Activated naive CD4-positive, alpha-beta T cell treated with anti-CD3 and anti-CD28 coated beads, Interleukin-2, amount 10 ng/mL, durations not matched to agents 7 days and 5 days (primary cell): ENCODE measurements at regions not wholly inside any gene's neighbourhood (a gene's known extent, or its start where the extent isn't known, plus 50 kb on each side); places are given as distances from the start of the nearest gene placed in this dataset.

Experiments used
- CTCF ChIA-PET: fragments of 350-600 bp; sonication (Branson Sonifier 250); formaldehyde crosslinking; loops from one replicate; lab custom pipeline; 2021; ENCODE audit warnings: antibody characterized with exemption; lab: Charles Lee
- DNase-seq: peaks from one replicate; pipeline ENCODE4 v3.0.0-alpha.2; 2020
- H3K27ac Mint-ChIP-seq: one replicate; pipeline ENCODE4 v1.8.0; 2021; ENCODE audit warnings: mild to moderate bottlenecking, moderate library complexity, mixed read lengths
- H3K27me3 Mint-ChIP-seq: one replicate; pipeline ENCODE4 v1.8.0; 2021; ENCODE audit warnings: mild to moderate bottlenecking, mixed read lengths
- H3K36me3 Mint-ChIP-seq: one replicate; pipeline ENCODE4 v1.8.0; 2021; ENCODE audit warnings: mixed read lengths
- H3K4me1 Mint-ChIP-seq: one replicate; pipeline ENCODE4 v1.8.0; 2021; ENCODE audit warnings: mixed read lengths
- H3K4me3 Mint-ChIP-seq: one replicate; pipeline ENCODE4 v1.8.0; 2021; ENCODE audit warnings: mild to moderate bottlenecking, moderate library complexity, mixed read lengths
- H3K9me3 Mint-ChIP-seq: one replicate; pipeline ENCODE4 v1.8.0; 2021; ENCODE audit warnings: mixed read lengths

DNA sequence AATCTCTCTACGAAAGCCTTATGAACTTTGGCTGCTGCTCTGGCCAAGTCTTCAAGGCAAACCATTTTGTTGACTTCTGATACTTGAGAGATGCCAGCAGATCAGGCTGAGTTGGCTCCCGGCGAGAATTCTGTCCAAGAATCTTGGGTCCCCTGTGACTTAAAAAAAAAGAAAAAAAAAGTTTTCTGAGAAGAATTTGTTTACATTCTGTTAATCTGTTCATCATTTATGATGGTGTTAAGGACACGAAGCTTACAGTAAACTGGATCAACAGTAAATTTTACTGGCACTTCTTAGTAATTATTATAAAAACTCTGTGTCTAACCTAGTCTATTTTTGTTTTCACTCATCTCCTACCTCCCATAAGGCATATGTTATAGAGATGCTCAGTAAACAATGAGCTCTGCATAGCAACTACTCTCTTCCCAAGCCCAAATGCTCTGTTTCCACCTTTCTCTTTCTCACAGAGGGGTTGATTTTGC, 320.9 kb upstream of the RASGRP1 start:
- Mint-ChIP-seq H3K27ac (no peak overlapping the region), H3K9me3 (no peaks in the 10 kb centered on the region), H3K4me3 (no peak overlapping the region), H3K4me1 (peaks cover 4% of the 10 kb centered on the region), H3K27me3 (peaks cover 6% of the 10 kb centered on the region), H3K36me3 (no peaks in the 10 kb centered on the region)
- no peak for DNase-seq
- CTCF ChIA-PET, result interaction anchor here (0.7 kb wide), 1 partner anchor 154 kb away, joined by 3 read pairs; no protein-coding TSS in a partner anchor

DNA sequence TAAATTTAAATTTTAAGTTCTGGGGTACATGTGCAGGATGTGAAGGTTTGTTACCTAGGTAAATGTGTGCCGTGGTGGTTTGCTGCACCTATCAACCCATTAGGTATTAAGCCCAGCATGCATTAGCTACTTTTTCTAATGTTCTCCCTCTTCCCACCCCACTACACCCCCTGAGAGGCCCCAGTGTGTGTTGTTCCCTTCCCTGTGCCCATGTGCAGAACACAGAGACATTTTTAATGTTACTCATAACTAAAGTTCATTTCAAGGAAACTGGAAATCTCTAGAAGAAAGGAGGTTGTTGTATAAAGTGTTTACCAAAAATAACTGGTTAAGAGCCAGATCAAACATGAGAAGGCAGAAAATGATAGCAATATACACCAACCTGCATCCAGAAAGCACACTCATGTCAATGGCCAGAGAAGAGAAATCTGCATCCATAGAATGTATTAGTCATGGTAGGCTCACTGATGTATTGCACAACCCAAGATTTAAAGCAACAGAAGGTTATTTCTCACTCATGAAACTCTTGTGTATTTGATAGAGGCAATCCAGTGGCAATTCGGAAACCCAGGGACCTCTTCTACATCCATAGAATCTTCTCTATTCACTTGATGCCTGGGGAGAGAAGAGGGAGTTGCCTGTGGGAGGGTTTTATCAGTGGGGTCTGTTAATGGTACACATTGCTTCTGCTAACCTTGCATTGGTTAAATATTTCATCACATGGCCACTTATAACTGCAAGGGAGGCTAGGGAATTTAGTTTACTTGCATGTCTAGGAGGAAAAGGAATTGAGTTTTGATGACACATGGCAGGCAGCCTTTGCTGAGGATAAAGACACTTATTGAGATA, 321.9 kb upstream of the RASGRP1 start:
- peaks cover 6% of the 10 kb centered on the region for H3K27me3 Mint-ChIP-seq
- CTCF ChIA-PET, result no interaction called here
- no peak overlapping the region for H3K27ac Mint-ChIP-seq

DNA sequence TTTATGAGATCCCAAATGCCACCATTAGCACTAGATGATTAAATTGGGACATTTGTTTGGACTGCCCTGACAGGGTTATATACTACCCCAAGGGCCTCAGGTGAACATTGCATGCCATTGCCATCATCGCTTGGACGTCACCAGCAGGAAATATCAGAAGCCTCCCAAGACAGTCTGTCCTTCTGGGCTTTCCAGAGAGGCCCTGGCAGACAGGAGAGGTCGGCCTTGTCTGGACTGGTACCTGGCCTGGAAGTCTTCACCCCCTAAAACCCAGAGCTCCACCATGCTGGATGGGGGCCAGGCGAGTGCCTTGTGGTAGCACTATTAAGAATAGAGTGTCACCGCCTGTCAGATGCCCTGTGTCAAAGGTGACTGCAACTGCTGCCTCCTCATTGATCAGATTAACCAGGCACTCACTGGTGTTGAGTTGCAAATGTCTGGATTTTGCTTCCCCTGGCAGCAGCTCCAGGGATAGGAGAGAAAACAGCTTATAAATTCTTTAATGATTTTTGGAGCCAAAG, 324.1 kb upstream of the RASGRP1 start:
- CTCF ChIA-PET, result no interaction called here
- H3K36me3 Mint-ChIP-seq, result no peaks in the 10 kb centered on the region
- no peaks in the 10 kb centered on the region for H3K9me3 Mint-ChIP-seq
- no peak overlapping the region for H3K4me3 Mint-ChIP-seq
- H3K27me3 Mint-ChIP-seq, result no peaks in the 10 kb centered on the region
- no peak overlapping the region for H3K27ac Mint-ChIP-seq
- DNase-seq, result no peak
- peaks cover 4% of the 10 kb centered on the region for H3K4me1 Mint-ChIP-seq

More for the DNA sequence above, 321.9 kb upstream of the RASGRP1 start:
- Mint-ChIP-seq H3K36me3 (no peaks in the 10 kb centered on the region), H3K4me1 (peaks cover 4% of the 10 kb centered on the region), H3K9me3 (no peaks in the 10 kb centered on the region), H3K4me3 (no peak overlapping the region)
- DNase-seq, result no peak

GRCh38 chr15:38890194-38890593, 325.6 kb upstream of the RASGRP1 start:
- no peaks in the 10 kb centered on the region for H3K4me1 Mint-ChIP-seq
- no peak overlapping the region for H3K27ac Mint-ChIP-seq
- CTCF ChIA-PET, result no interaction called here
- no peak for DNase-seq
- H3K4me3 Mint-ChIP-seq, result no peak overlapping the region
- no peaks in the 10 kb centered on the region for H3K36me3 Mint-ChIP-seq
- no peaks in the 10 kb centered on the region for H3K27me3 Mint-ChIP-seq
- no peaks in the 10 kb centered on the region for H3K9me3 Mint-ChIP-seq

DNA sequence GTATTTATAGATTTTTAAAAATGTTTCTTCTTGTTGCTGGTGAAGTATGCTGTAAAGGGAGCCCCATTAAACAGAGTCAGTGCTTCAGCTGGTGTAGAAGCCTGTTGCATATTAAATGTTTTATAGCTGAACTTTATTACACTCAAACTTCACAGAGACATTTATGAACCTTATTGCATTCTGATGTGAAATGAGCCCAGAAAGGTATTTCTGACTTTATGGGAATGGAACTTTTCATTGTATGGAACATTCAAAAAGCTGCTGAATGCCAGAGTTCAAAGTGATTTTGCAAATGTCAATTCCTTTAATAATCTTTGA, 329.3 kb upstream of the RASGRP1 start:
- H3K36me3 Mint-ChIP-seq, result no peaks in the 10 kb centered on the region
- no peak overlapping the region for H3K27ac Mint-ChIP-seq
- H3K9me3 Mint-ChIP-seq, result no peaks in the 10 kb centered on the region
- no peaks in the 10 kb centered on the region for H3K27me3 Mint-ChIP-seq
- no peak overlapping the region for H3K4me3 Mint-ChIP-seq
- no peaks in the 10 kb centered on the region for H3K4me1 Mint-ChIP-seq
- CTCF ChIA-PET, result no interaction called here
- DNase-seq, result no peak

GRCh38 chr15:38894243-38894948, 329.8 kb upstream of the RASGRP1 start:
- CTCF ChIA-PET, result no interaction called here
- Mint-ChIP-seq H3K36me3 (no peaks in the 10 kb centered on the region), H3K27me3 (no peaks in the 10 kb centered on the region), H3K4me3 (no peak overlapping the region), H3K9me3 (no peaks in the 10 kb centered on the region), H3K27ac (no peak overlapping the region), H3K4me1 (no peaks in the 10 kb centered on the region)
- no peak for DNase-seq

DNA sequence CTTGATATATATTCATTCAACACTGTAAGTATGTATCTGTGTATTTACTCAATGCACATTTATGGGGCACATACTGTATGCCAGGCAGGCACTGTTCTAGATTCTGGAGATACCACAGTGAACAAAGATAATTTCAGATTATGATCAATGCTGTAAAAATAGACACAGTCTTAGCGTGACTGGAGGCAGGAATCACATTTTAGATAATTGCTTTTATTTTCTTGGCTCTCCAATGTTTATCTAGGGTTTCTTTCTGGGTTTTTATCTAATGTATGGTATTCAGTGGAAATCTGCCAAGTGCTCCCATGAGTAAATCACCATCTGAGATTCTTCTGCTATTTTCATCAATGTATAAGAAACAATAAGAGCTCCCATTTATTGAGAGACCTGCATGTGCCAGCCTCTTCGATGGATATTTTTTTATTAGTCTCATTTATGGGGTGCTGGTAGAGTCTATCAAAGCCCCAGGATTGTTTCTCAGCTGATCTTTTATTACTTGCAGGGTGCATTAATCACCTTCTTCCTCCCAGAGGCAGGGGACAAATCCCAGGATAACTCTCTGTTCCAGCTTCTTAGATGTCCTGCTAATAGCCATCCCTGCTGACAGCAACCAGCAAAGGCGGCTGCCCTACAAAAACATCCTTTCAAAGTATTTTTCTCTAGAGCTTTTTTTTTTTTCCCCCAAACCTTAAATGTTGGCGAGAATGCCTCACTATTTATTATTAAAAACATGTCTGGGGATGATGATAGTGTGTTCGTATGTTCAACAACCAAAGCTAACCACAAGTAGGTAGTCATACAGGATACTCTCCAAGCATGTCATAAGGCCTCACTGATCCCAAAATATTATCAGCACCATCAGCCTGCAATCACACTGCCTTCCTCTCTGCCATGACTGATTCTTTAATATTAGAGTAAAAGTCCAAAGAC, 331.0 kb upstream of the RASGRP1 start:
- CTCF ChIA-PET, result no interaction called here
- Mint-ChIP-seq H3K4me1 (no peaks in the 10 kb centered on the region), H3K36me3 (no peaks in the 10 kb centered on the region), H3K4me3 (no peak overlapping the region), H3K27me3 (no peaks in the 10 kb centered on the region), H3K27ac (no peak overlapping the region), H3K9me3 (no peaks in the 10 kb centered on the region)
- DNase-seq, result no peak

- Mint-ChIP-seq H3K27me3 (no peaks in the 10 kb centered on the region), H3K4me1 (no peaks in the 10 kb centered on the region), H3K27ac (no peak overlapping the region), H3K4me3 (no peak overlapping the region), H3K9me3 (no peaks in the 10 kb centered on the region), H3K36me3 (no peaks in the 10 kb centered on the region)
- DNase-seq, result no peak
- CTCF ChIA-PET, result no interaction called here
Observed at GRCh38 chr15:38896647-38897046, 332.0 kb upstream of the RASGRP1 start.

DNA sequence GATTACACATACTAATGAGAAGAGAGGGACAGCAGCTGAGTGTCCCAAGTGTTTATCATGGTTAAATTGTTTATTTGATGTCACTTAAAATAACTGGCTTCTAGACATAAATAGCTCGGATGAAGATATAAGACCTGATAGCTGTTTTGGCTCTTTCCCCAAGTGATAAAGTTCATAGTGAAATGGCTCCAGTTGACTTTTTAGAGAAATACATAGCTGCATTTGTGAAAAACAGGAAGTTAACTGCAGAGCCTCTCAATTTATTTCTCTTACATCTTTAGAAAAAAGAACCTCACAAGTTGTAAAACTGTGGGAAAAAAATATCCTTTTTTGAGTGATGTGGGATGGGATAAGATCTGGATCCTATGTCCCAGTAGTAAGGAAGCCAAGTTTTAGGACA, 332.9 kb upstream of the RASGRP1 start:
- H3K27ac Mint-ChIP-seq, result no peak overlapping the region
- H3K36me3 Mint-ChIP-seq, result no peaks in the 10 kb centered on the region
- no peaks in the 10 kb centered on the region for H3K4me1 Mint-ChIP-seq
- H3K4me3 Mint-ChIP-seq, result no peak overlapping the region
- no peaks in the 10 kb centered on the region for H3K27me3 Mint-ChIP-seq
- CTCF ChIA-PET, result no interaction called here
- no peaks in the 10 kb centered on the region for H3K9me3 Mint-ChIP-seq
- no peak for DNase-seq

- CTCF ChIA-PET, result no interaction called here
- no peaks in the 10 kb centered on the region for H3K27me3 Mint-ChIP-seq
- no peak overlapping the region for H3K4me3 Mint-ChIP-seq
- no peaks in the 10 kb centered on the region for H3K9me3 Mint-ChIP-seq
- no peaks in the 10 kb centered on the region for H3K36me3 Mint-ChIP-seq
- no peak for DNase-seq
- H3K27ac Mint-ChIP-seq, result no peak overlapping the region
- no peaks in the 10 kb centered on the region for H3K4me1 Mint-ChIP-seq
Observed at GRCh38 chr15:38898236-38898635, 333.6 kb upstream of the RASGRP1 start.

- no peaks in the 10 kb centered on the region for H3K9me3 Mint-ChIP-seq
- DNase-seq, result no peak
- H3K4me1 Mint-ChIP-seq, result no peaks in the 10 kb centered on the region
- CTCF ChIA-PET, result no interaction called here
- no peak overlapping the region for H3K4me3 Mint-ChIP-seq
- H3K36me3 Mint-ChIP-seq, result no peaks in the 10 kb centered on the region
- peaks cover 1% of the 10 kb centered on the region for H3K27me3 Mint-ChIP-seq
- H3K27ac Mint-ChIP-seq, result no peak overlapping the region
Observed at GRCh38 chr15:38899300-38899699, 334.7 kb upstream of the RASGRP1 start.

DNA sequence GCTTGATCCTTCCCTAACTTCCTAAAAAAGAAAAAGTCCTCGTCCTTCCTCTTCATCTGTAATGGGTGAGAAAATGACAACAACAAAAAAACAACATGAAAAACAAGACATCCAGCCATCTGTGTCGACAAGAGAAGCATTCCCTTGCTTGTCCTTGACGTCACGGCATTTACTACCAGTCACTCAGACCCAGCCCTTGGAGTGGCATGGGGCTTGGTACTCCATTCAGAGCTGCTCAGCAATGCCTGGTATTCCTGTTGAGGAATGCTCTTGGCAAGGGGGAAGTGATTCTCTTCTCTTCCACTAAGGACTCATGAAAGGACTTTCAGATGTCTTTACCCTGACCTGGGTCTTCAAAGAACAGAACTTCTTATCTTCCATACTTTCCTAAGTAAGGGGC, 339.7 kb upstream of the RASGRP1 start:
- H3K9me3 Mint-ChIP-seq, result no peaks in the 10 kb centered on the region
- CTCF ChIA-PET, result no interaction called here
- H3K27ac Mint-ChIP-seq, result no peak overlapping the region
- no peaks in the 10 kb centered on the region for H3K4me1 Mint-ChIP-seq
- DNase-seq, result no peak
- no peaks in the 10 kb centered on the region for H3K36me3 Mint-ChIP-seq
- H3K4me3 Mint-ChIP-seq, result no peak overlapping the region
- peaks cover 4% of the 10 kb centered on the region for H3K27me3 Mint-ChIP-seq

DNA sequence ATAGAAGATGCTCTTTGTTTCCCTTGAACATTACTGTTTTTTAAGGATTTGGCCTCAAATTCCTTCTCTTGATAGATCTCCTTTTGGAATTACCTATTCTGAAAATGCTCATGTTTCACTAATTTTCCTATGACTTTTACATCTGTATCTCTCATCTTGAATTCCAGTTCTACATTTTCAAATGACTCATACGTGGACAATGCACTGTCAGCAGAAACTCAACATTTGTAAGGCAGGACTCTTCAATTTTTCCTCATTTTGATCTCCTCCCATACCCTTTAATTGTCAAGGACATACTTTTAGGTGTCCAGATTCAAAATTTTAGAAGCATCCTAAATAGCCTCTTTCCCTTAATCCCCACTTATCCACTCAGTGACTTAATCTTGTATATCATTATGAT, 341.0 kb upstream of the RASGRP1 start:
- no peak for DNase-seq
- H3K27me3 Mint-ChIP-seq, result peaks cover 4% of the 10 kb centered on the region
- H3K9me3 Mint-ChIP-seq, result no peaks in the 10 kb centered on the region
- no peaks in the 10 kb centered on the region for H3K36me3 Mint-ChIP-seq
- CTCF ChIA-PET, result no interaction called here
- no peak overlapping the region for H3K4me3 Mint-ChIP-seq
- H3K27ac Mint-ChIP-seq, result no peak overlapping the region
- H3K4me1 Mint-ChIP-seq, result no peaks in the 10 kb centered on the region

DNA sequence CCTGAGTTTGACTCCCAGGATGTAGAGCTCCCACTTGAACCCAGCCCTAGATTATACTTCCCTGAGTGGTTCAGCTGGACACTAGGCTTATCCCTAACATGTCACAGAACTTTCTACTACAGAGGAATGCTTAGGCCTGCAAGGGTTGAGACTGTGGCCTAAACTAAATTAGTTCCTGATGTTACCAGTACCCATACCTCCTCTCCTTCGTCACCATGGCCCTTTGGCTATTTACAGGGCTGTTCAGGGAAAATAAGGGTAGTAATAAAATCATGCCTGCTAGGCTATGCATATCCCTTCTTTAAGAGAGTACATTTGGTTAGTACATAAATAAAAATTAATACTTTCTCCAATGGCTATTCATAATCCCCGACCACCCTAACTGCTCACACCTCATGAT, 356.4 kb upstream of the RASGRP1 start:
- Mint-ChIP-seq H3K4me3 (no peak overlapping the region), H3K27me3 (no peaks in the 10 kb centered on the region), H3K27ac (no peak overlapping the region), H3K4me1 (no peaks in the 10 kb centered on the region), H3K9me3 (no peaks in the 10 kb centered on the region), H3K36me3 (no peaks in the 10 kb centered on the region)
- no peak for DNase-seq
- CTCF ChIA-PET, result no interaction called here
